ENCODE measurements at regions not wholly inside any gene's neighbourhood (a gene's known extent, or its start where the extent isn't known, plus 50 kb on each side); places are given as distances from the start of the nearest gene placed in this dataset.

- no peak overlapping the region for H3K27ac ChIP-seq (ENCODE audit: low read depth, low read length)
- no peak for DNase-seq (ENCODE audit: low read depth, low spot score)
- no peaks in the 10 kb centered on the region for H3K9me3 ChIP-seq (ENCODE audit: control insufficient read depth, insufficient read depth, low read length)
- ChIA-PET POLR2A (no interaction called here), CTCF (no interaction called here)
- TF ChIP-seq, protein P1, sequence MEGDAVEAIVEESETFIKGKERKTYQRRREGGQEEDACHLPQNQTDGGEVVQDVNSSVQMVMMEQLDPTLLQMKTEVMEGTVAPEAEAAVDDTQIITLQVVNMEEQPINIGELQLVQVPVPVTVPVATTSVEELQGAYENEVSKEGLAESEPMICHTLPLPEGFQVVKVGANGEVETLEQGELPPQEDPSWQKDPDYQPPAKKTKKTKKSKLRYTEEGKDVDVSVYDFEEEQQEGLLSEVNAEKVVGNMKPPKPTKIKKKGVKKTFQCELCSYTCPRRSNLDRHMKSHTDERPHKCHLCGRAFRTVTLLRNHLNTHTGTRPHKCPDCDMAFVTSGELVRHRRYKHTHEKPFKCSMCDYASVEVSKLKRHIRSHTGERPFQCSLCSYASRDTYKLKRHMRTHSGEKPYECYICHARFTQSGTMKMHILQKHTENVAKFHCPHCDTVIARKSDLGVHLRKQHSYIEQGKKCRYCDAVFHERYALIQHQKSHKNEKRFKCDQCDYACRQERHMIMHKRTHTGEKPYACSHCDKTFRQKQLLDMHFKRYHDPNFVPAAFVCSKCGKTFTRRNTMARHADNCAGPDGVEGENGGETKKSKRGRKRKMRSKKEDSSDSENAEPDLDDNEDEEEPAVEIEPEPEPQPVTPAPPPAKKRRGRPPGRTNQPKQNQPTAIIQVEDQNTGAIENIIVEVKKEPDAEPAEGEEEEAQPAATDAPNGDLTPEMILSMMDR (IDR thresholded peaks at IDR 0.05; ENCODE audit: low read depth, low read length): no peak
- no peak overlapping the region for H3K4me3 ChIP-seq (ENCODE audit: low read depth, low read length)
- peaks cover 17% of the 10 kb centered on the region for H3K27me3 ChIP-seq (ENCODE audit: control insufficient read depth, insufficient read depth, low read length)
These were observed 93.7 kb upstream of the SRSF6 start for GRCh38 chr20:43364001-43364400.

- ChIA-PET POLR2A (no interaction called here), CTCF (no interaction called here)
- TF ChIP-seq, protein P1 (IDR thresholded peaks at IDR 0.05; ENCODE audit: low read depth, low read length): no peak
- DNase-seq (ENCODE audit: low read depth, low spot score): no peak
- no peak overlapping the region for H3K4me3 ChIP-seq (ENCODE audit: low read depth, low read length)
- no peak overlapping the region for H3K27ac ChIP-seq (ENCODE audit: low read depth, low read length)
- peaks cover 17% of the 10 kb centered on the region for H3K27me3 ChIP-seq (ENCODE audit: control insufficient read depth, insufficient read depth, low read length)
- H3K9me3 ChIP-seq (ENCODE audit: control insufficient read depth, insufficient read depth, low read length): no peaks in the 10 kb centered on the region
These were observed 94.2 kb upstream of the SRSF6 start for GRCh38 chr20:43363506-43363905.

DNA sequence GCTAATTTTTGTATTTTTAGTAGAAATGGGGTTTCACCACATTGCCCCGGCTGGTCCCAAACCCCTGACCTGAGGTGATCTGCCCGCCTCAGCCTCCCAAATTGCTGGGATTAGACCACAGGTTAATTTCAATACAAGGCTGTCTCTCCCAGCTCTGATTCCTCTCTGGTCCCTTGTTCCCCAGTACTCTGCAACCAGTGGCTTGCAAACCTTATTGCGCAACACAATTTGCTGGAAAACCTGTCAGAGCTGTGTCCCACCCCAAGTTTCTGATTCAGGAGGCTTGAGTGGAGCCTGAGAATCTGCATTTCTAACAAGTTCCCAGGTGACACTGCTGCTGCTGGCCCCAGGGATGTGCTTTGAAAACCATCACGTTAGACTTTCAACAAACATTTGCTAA lies 96.2 kb upstream of the SRSF6 start:
- DNase-seq (ENCODE audit: low read depth, low spot score): no peak
- ChIA-PET CTCF (no interaction called here), POLR2A (no interaction called here)
- Histone ChIP-seq H3K9me3 (ENCODE audit: control insufficient read depth, insufficient read depth, low read length) (no peaks in the 10 kb centered on the region), H3K27me3 (ENCODE audit: control insufficient read depth, insufficient read depth, low read length) (peaks cover 10% of the 10 kb centered on the region), H3K4me3 (ENCODE audit: low read depth, low read length) (no peak overlapping the region), H3K27ac (ENCODE audit: low read depth, low read length) (no peak overlapping the region)
- TF ChIP-seq, protein P1 (IDR thresholded peaks at IDR 0.05; ENCODE audit: low read depth, low read length): no peak

- TF ChIP-seq, protein P1 (IDR thresholded peaks at IDR 0.05; ENCODE audit: low read depth, low read length): no peak
- Histone ChIP-seq H3K9me3 (ENCODE audit: control insufficient read depth, insufficient read depth, low read length) (no peaks in the 10 kb centered on the region; the same call in 1 of the 2 replicates), H3K27ac (ENCODE audit: low read depth, low read length) (no peak overlapping the region), H3K4me3 (ENCODE audit: low read depth, low read length) (no peak overlapping the region), H3K27me3 (ENCODE audit: control insufficient read depth, insufficient read depth, low read length) (peaks cover 6% of the 10 kb centered on the region)
- DNase-seq (ENCODE audit: low read depth, low spot score): no peak
- CTCF ChIA-PET: no interaction called here
- POLR2A ChIA-PET: no interaction called here
These were observed 97.7 kb upstream of the SRSF6 start for GRCh38 chr20:43360016-43360415.

DNA sequence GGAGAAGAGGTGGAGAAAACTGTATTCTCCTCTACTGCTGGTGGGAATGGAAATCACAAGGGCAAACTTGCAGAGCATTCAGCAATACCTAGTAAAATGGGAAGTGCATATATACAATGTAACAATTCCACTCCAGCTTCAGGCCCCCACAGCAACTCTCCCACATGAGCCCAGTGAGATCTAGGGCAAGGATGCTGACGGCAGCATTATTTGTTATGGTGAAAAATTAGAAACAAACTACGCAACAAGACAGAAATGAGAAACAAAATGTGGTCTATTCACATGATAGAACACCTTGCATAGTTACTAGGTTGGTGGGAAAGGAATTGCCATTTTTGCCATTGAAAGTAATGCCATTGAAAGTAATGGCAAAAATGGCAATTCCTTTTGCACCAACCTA lies 98.9 kb upstream of the SRSF6 start:
- Histone ChIP-seq H3K9me3 (ENCODE audit: control insufficient read depth, insufficient read depth, low read length) (no peaks in the 10 kb centered on the region; the same call in 1 of the 2 replicates), H3K27me3 (ENCODE audit: control insufficient read depth, insufficient read depth, low read length) (peaks cover 6% of the 10 kb centered on the region), H3K4me3 (ENCODE audit: low read depth, low read length) (no peak overlapping the region), H3K27ac (ENCODE audit: low read depth, low read length) (no peak overlapping the region)
- TF ChIP-seq, protein P1 (IDR thresholded peaks at IDR 0.05; ENCODE audit: low read depth, low read length): no peak
- CTCF ChIA-PET: no interaction called here
- POLR2A ChIA-PET: no interaction called here
- no peak for DNase-seq (ENCODE audit: low read depth, low spot score)

Data from AG04450 (cell line).